Adipocyte (in vitro differentiated cells): ENCODE measurements at regions not wholly inside any gene's neighbourhood (a gene's known extent, or its start where the extent isn't known, plus 50 kb on each side); places are given as distances from the start of the nearest gene placed in this dataset.

Source experiments
- DNase-seq: peaks from one replicate; pipeline ENCODE4 v3.0.0-alpha.2; 2015; ENCODE audit warnings: low read depth
- H3K27me3 ChIP-seq: replicated peaks from 2 replicates; pipeline ENCODE4 v1.7.0; 2013; ENCODE audit warnings: mild to moderate bottlenecking, low read length, moderate library complexity; ENCODE audit not compliant: control insufficient read depth, insufficient read depth
- H3K36me3 ChIP-seq: 2 replicates; pipeline ENCODE4 v1.7.0; 2013; ENCODE audit warnings: low read length, mild to moderate bottlenecking, moderate library complexity; ENCODE audit not compliant: control insufficient read depth, insufficient read depth, severe bottlenecking
- H3K4me1 ChIP-seq: 2 replicates; pipeline ENCODE4 v1.7.0; 2013; ENCODE audit warnings: mild to moderate bottlenecking, low read length, moderate library complexity; ENCODE audit not compliant: control insufficient read depth, insufficient read depth
- H3K4me3 ChIP-seq: 2 replicates; pipeline ENCODE4 v1.7.0; 2013; ENCODE audit warnings: mild to moderate bottlenecking, low read length, moderate library complexity
- H3K9ac ChIP-seq: 2 replicates; pipeline ENCODE4 v1.7.0; 2013; ENCODE audit warnings: mild to moderate bottlenecking, low read length, moderate library complexity
- H3K9me3 ChIP-seq: 2 replicates; pipeline ENCODE4 v1.7.0; 2013; ENCODE audit warnings: mild to moderate bottlenecking, low read length, moderate library complexity; ENCODE audit not compliant: control insufficient read depth

- no peaks in the 10 kb centered on the region for H3K36me3 ChIP-seq
- no peaks in the 10 kb centered on the region for H3K27me3 ChIP-seq
- no peak overlapping the region for H3K9ac ChIP-seq
- H3K4me1 ChIP-seq = no peaks in the 10 kb centered on the region
- H3K9me3 ChIP-seq = no peaks in the 10 kb centered on the region
- H3K4me3 ChIP-seq = no peak overlapping the region
- no peak for DNase-seq
These were observed 1577.2 kb upstream of the LRRTM3 start for GRCh38 chr10:65348637-65349036.

- no peaks in the 10 kb centered on the region for H3K9me3 ChIP-seq
- H3K27me3 ChIP-seq = no peaks in the 10 kb centered on the region
- no peak overlapping the region for H3K9ac ChIP-seq
- H3K4me1 ChIP-seq = no peaks in the 10 kb centered on the region
- no peak overlapping the region for H3K4me3 ChIP-seq
- DNase-seq = no peak
- no peaks in the 10 kb centered on the region for H3K36me3 ChIP-seq
These were observed 1575.2 kb upstream of the LRRTM3 start for GRCh38 chr10:65350611-65351010.

GRCh38 chr10:65355141-65355680, 1570.6 kb upstream of the LRRTM3 start:
- no peaks in the 10 kb centered on the region for H3K27me3 ChIP-seq
- H3K36me3 ChIP-seq = no peaks in the 10 kb centered on the region
- no peak for DNase-seq
- no peak overlapping the region for H3K4me3 ChIP-seq
- H3K9me3 ChIP-seq = no peaks in the 10 kb centered on the region
- no peaks in the 10 kb centered on the region for H3K4me1 ChIP-seq
- H3K9ac ChIP-seq = no peak overlapping the region

- H3K4me1 ChIP-seq = no peaks in the 10 kb centered on the region
- H3K4me3 ChIP-seq = no peak overlapping the region
- H3K9ac ChIP-seq = no peak overlapping the region
- H3K36me3 ChIP-seq = no peaks in the 10 kb centered on the region
- peak; percentile 0 for DNase-seq
- no peaks in the 10 kb centered on the region for H3K9me3 ChIP-seq
- H3K27me3 ChIP-seq = no peaks in the 10 kb centered on the region
These were observed 1567.3 kb upstream of the LRRTM3 start for GRCh38 chr10:65358565-65358964.

DNA sequence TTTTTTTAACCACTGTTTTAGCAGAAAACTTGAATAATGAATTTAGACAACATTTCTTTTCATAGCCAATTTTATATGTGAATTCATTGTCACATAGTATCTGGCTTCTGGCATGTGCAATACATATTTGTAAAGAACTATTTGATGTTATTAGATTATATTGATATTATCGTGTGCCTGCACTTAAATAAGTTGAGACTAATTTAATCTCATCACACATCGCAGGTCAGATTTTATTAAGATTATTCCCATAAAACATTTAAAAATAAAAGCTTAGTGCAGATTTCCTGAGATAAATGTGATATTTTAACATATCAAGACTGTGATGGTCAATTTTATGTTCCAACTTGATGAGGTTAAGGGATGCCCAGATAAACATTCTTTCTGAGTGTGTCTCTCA, 1565.3 kb upstream of the LRRTM3 start:
- H3K9ac ChIP-seq = no peak overlapping the region
- no peak overlapping the region for H3K4me3 ChIP-seq
- no peaks in the 10 kb centered on the region for H3K36me3 ChIP-seq
- no peaks in the 10 kb centered on the region for H3K27me3 ChIP-seq
- H3K4me1 ChIP-seq = no peaks in the 10 kb centered on the region
- DNase-seq = no peak
- H3K9me3 ChIP-seq = no peaks in the 10 kb centered on the region

- H3K27me3 ChIP-seq = no peaks in the 10 kb centered on the region
- no peaks in the 10 kb centered on the region for H3K36me3 ChIP-seq
- no peak for DNase-seq
- no peak overlapping the region for H3K4me3 ChIP-seq
- H3K9ac ChIP-seq = no peak overlapping the region
- no peaks in the 10 kb centered on the region for H3K9me3 ChIP-seq
- H3K4me1 ChIP-seq = no peaks in the 10 kb centered on the region
These were observed 1560.0 kb upstream of the LRRTM3 start for GRCh38 chr10:65365878-65366277.

DNA sequence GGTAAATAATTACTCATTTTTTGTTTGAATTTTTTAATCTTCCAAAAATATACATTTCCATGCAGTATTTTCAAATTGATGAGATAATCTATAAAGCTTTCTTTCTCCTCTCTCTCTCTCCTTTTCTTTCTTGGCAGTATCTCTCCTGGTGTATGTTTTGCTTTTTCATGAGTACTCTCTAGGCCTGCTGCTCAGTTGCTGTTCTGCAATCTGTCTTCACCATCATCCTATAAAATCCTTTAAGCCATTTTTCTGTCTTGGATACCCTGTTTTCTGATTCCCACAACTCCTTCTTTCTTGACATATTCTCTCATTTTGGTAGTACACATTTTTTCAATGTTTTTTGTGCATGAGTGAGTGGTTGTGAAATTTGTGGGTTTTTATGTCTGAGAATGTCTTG, 1558.1 kb upstream of the LRRTM3 start:
- no peaks in the 10 kb centered on the region for H3K9me3 ChIP-seq
- no peak for DNase-seq
- no peaks in the 10 kb centered on the region for H3K4me1 ChIP-seq
- no peaks in the 10 kb centered on the region for H3K27me3 ChIP-seq
- no peaks in the 10 kb centered on the region for H3K36me3 ChIP-seq
- H3K4me3 ChIP-seq = no peak overlapping the region
- H3K9ac ChIP-seq = no peak overlapping the region

GRCh38 chr10:65375528-65375927, 1550.3 kb upstream of the LRRTM3 start:
- Histone ChIP-seq H3K27me3 (no peaks in the 10 kb centered on the region), H3K36me3 (no peaks in the 10 kb centered on the region), H3K4me1 (no peaks in the 10 kb centered on the region), H3K9ac (no peak overlapping the region), H3K9me3 (no peaks in the 10 kb centered on the region), H3K4me3 (no peak overlapping the region)
- no peak for DNase-seq

GRCh38 chr10:65377687-65378086, 1548.1 kb upstream of the LRRTM3 start:
- Histone ChIP-seq H3K9ac (no peak overlapping the region), H3K36me3 (no peaks in the 10 kb centered on the region), H3K9me3 (no peaks in the 10 kb centered on the region), H3K27me3 (no peaks in the 10 kb centered on the region), H3K4me1 (no peaks in the 10 kb centered on the region), H3K4me3 (no peak overlapping the region)
- no peak for DNase-seq

DNA sequence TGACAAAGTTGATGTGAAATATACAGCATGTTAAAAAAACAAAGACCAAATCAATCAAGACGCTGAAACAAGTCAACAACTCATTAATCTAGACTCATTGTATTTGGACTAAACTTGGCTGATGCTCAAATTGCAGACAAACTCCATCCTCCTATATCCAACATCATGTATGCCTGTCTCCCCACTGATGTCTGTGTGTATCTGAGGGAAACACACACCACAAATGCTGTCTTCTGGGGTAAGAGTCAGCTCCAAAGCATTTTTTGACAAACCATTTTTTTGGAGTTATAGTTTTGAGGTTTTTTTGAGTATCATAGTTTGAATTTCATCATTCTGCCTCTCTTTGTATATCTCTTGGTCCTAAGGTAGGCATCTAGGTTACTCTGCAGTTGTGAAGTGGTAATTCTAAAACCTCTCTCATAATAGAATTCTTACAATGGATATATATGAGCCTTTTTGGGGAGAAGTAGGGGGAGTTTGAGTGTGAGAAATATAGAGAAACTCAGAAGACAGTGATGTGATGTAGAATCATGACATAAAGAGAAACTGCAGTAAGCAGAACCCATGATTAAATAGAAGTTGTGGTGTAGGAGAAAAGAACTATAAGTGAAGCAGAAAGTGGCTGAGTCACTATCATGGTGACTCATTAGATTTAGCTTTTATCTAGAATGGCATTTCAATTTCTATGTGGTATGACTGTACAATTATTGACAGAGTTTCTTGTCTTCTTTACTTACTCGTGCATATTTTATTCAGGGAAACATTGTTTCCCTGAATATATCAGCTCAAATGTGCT, 1531.1 kb upstream of the LRRTM3 start:
- H3K4me1 ChIP-seq = no peaks in the 10 kb centered on the region
- no peaks in the 10 kb centered on the region for H3K36me3 ChIP-seq
- H3K27me3 ChIP-seq = no peaks in the 10 kb centered on the region
- H3K4me3 ChIP-seq = no peak overlapping the region
- H3K9me3 ChIP-seq = no peaks in the 10 kb centered on the region
- H3K9ac ChIP-seq = no peak overlapping the region
- no peak for DNase-seq

DNA sequence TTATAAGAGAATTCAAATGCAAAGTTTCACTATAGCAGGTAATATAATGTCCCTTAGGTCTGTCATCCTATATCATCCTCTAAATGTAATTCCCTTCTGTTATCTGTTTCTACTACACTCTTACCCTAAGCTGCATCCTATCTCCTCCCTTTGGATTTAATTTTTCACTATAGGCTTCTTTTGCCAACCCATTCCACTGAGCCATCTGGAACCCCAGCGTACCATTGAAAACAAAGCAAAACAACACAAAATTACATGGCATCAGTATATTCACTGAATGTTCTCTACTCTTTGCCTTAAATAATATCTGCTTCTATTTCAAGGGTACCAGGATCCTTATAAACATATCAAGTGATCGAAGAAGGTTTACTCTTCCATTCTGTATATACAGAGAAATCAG, 1530.2 kb upstream of the LRRTM3 start:
- Histone ChIP-seq H3K27me3 (no peaks in the 10 kb centered on the region), H3K36me3 (no peaks in the 10 kb centered on the region), H3K9me3 (no peaks in the 10 kb centered on the region), H3K9ac (no peak overlapping the region), H3K4me3 (no peak overlapping the region), H3K4me1 (no peaks in the 10 kb centered on the region)
- no peak for DNase-seq

- Histone ChIP-seq H3K4me3 (no peak overlapping the region), H3K9me3 (no peaks in the 10 kb centered on the region), H3K4me1 (no peaks in the 10 kb centered on the region), H3K9ac (no peak overlapping the region), H3K27me3 (no peaks in the 10 kb centered on the region), H3K36me3 (no peaks in the 10 kb centered on the region)
- no peak for DNase-seq
These were observed 1528.8 kb upstream of the LRRTM3 start for GRCh38 chr10:65396997-65397396.
